Fibroblast of the conjunctiva (primary cell): ENCODE measurements at regions not wholly inside any gene's neighbourhood (a gene's known extent, or its start where the extent isn't known, plus 50 kb on each side); places are given as distances from the start of the nearest gene placed in this dataset.
"Not testable (repeated sequence)": the region's sequence is repeated elsewhere in the genome, so short reads cannot be mapped to it uniquely, and the experiment has no call there.

Experiments used
- DNase-seq: peaks from one replicate; pipeline ENCODE4 v3.0.0-alpha.2; 2010; ENCODE audit warnings: low read depth

- DNase-seq: not testable (repeated sequence)
Measured at GRCh38 chr5:20797216-20797615, 809.2 kb upstream of the CDH18 start.

GRCh38 chr5:20784755-20785154 lies 796.8 kb upstream of the CDH18 start:
- DNase-seq: not testable (repeated sequence)

GRCh38 chr5:20783484-20783883 lies 795.5 kb upstream of the CDH18 start:
- not testable (repeated sequence) for DNase-seq

GRCh38 chr5:20771338-20771737 lies 783.3 kb upstream of the CDH18 start:
- DNase-seq: not testable (repeated sequence)

- not testable (repeated sequence) for DNase-seq
Measured at GRCh38 chr5:20765074-20765473, 777.1 kb upstream of the CDH18 start.

- DNase-seq: not testable (repeated sequence)
Measured at GRCh38 chr5:20759459-20759858, 771.5 kb upstream of the CDH18 start.

GRCh38 chr5:20752179-20752578 lies 764.2 kb upstream of the CDH18 start:
- DNase-seq: not testable (repeated sequence)

- not testable (repeated sequence) for DNase-seq
Measured at GRCh38 chr5:20735715-20736114, 747.7 kb upstream of the CDH18 start.

- not testable (repeated sequence) for DNase-seq
Measured at GRCh38 chr5:20732223-20732622, 744.2 kb upstream of the CDH18 start.

- not testable (repeated sequence) for DNase-seq
Measured at GRCh38 chr5:20721286-20721685, 733.3 kb upstream of the CDH18 start.

- not testable (repeated sequence) for DNase-seq
Measured at GRCh38 chr5:20711520-20712155, 723.6 kb upstream of the CDH18 start.

- not testable (repeated sequence) for DNase-seq
Measured at GRCh38 chr5:20707634-20708033, 719.6 kb upstream of the CDH18 start.

- no peak for DNase-seq
Measured at GRCh38 chr5:20694121-20694520, 706.1 kb upstream of the CDH18 start.

- no peak for DNase-seq
Measured at GRCh38 chr5:20692913-20693312, 704.9 kb upstream of the CDH18 start.

- DNase-seq: no peak
Measured at GRCh38 chr5:20683241-20683940, 695.4 kb upstream of the CDH18 start.

GRCh38 chr5:20680718-20681302 lies 692.8 kb upstream of the CDH18 start:
- DNase-seq: no peak

GRCh38 chr5:20678814-20679298 lies 690.9 kb upstream of the CDH18 start:
- DNase-seq: peak; percentile 96

GRCh38 chr5:20678386-20678785 lies 690.4 kb upstream of the CDH18 start:
- no peak for DNase-seq

GRCh38 chr5:20660588-20660987 lies 672.6 kb upstream of the CDH18 start:
- DNase-seq: no peak

GRCh38 chr5:20656262-20656661 lies 668.3 kb upstream of the CDH18 start:
- no peak for DNase-seq

- DNase-seq: no peak
Measured at GRCh38 chr5:20655211-20655610, 667.2 kb upstream of the CDH18 start.

- DNase-seq: no peak
Measured at GRCh38 chr5:20654746-20655145, 666.7 kb upstream of the CDH18 start.

- no peak for DNase-seq
Measured at GRCh38 chr5:20654033-20654432, 666.0 kb upstream of the CDH18 start.
